MCF 10A (cell line): ENCODE measurements at regions not wholly inside any gene's neighbourhood (a gene's known extent, or its start where the extent isn't known, plus 50 kb on each side); places are given as distances from the start of the nearest gene placed in this dataset.

Experiments used
- BruUV-seq: library from RNA; stranded (reverse); fragments of 400-500 nt; replicated peaks from 2 replicates; lab custom pipeline; 2021; lab: Mats Ljungman, UMichigan
- CTCF ChIA-PET: fragments of 300-600 bp; sonication (Branson Sonifier 250); formaldehyde crosslinking; extraction: SDS; loops from one replicate; lab custom pipeline; 2021; ENCODE audit warnings: antibody characterized with exemption, inconsistent platforms; lab: Yijun Ruan, JAX
- POLR2A ChIA-PET: fragments of 300-600, 350-650 bp; sonication (Branson Sonifier 250); formaldehyde crosslinking; extraction: SDS; loops from one replicate; lab custom pipeline; 2020; ENCODE audit warnings: antibody characterized with exemption, inconsistent platforms; lab: Yijun Ruan, JAX
- DNase-seq: peaks from one replicate; pipeline ENCODE4 v3.0.0-alpha.2; 2018; ENCODE audit not compliant: unreplicated experiment
- H3K27ac Mint-ChIP-seq: one replicate; pipeline ENCODE4 v1.8.0; 2022; ENCODE audit warnings: mild to moderate bottlenecking, low read depth, mixed read lengths; ENCODE audit not compliant: unreplicated experiment
- H3K27me3 Mint-ChIP-seq: one replicate; pipeline ENCODE4 v1.8.0; 2022; ENCODE audit warnings: mixed read lengths; ENCODE audit not compliant: insufficient read depth, unreplicated experiment
- H3K36me3 Mint-ChIP-seq: one replicate; pipeline ENCODE4 v1.8.0; 2022; ENCODE audit warnings: mild to moderate bottlenecking, moderate library complexity, mixed read lengths; ENCODE audit not compliant: insufficient read depth, unreplicated experiment
- H3K4me1 Mint-ChIP-seq: one replicate; pipeline ENCODE4 v1.8.0; 2022; ENCODE audit warnings: mixed read lengths; ENCODE audit not compliant: insufficient read depth, unreplicated experiment
- H3K4me3 Mint-ChIP-seq: one replicate; pipeline ENCODE4 v1.8.0; 2022; ENCODE audit warnings: mild to moderate bottlenecking, moderate library complexity, mixed read lengths; ENCODE audit not compliant: unreplicated experiment
- H3K9me3 Mint-ChIP-seq: one replicate; pipeline ENCODE4 v1.8.0; 2022; ENCODE audit warnings: mixed read lengths; ENCODE audit not compliant: unreplicated experiment
- CTCF ChIP-seq: fragments of 200-600 bp; IDR thresholded peaks from one replicate; pipeline ENCODE4 v1.8.0; 2022; ENCODE audit warnings: antibody characterized with exemption, mild to moderate bottlenecking; ENCODE audit not compliant: unreplicated experiment
- intact Hi-C: fragments of 100-400 bp; cut with micrococcal nuclease; formaldehyde crosslinking; loops from 2 replicates; pipeline ENCODE4 v1.14.1; 2022

DNA sequence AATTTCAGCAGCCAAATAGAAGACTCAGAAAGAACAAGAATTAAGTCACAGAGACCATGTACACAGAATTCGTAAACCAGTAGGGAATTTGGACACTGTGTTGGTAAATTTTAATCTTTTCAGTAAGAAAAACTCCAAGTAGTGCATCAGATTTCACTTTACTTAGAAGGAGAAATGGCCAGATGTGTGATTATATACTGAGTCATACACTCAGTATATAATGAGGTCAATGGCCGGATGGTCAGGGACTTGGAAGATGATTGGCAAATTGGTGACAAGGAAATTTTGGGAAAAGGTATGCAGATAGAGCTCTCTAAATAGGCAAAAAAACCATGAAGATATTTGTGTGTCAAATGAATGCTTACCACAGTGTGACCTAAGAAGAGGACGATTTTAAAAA, 399.8 kb upstream of the LRRC7 start:
- Mint-ChIP-seq H3K4me3 (no peak overlapping the region), H3K4me1 (peaks cover 10% of the 10 kb centered on the region), H3K27me3 (no peaks in the 10 kb centered on the region), H3K27ac (no peak overlapping the region), H3K9me3 (peaks cover 7% of the 10 kb centered on the region), H3K36me3 (no peaks in the 10 kb centered on the region)
- ChIA-PET POLR2A (no interaction called here), CTCF (interaction anchor here (0.6 to 0.8 kb wide), 2 partner anchors 27 to 1408 kb away, joined by 3 read pairs; no protein-coding TSS in a partner anchor)
- no peak for DNase-seq
- no TSS peak for BruUV-seq
- intact Hi-C loops: no loop called here
- TF ChIP-seq CTCF: no peak

- ChIA-PET POLR2A (no interaction called here), CTCF (no interaction called here)
- DNase-seq: no peak
- peaks cover 1% of the 10 kb centered on the region for H3K9me3 Mint-ChIP-seq
- H3K27me3 Mint-ChIP-seq: no peaks in the 10 kb centered on the region
- no peaks in the 10 kb centered on the region for H3K36me3 Mint-ChIP-seq
- peaks cover 10% of the 10 kb centered on the region for H3K4me1 Mint-ChIP-seq
- intact Hi-C loops: no loop called here
- H3K27ac Mint-ChIP-seq: no peak overlapping the region
- no peak for TF ChIP-seq CTCF
- no peak overlapping the region for H3K4me3 Mint-ChIP-seq
- BruUV-seq: no TSS peak
Measured at GRCh38 chr1:69171248-69171647, 396.5 kb upstream of the LRRC7 start.

GRCh38 chr1:69172003-69173000, 395.4 kb upstream of the LRRC7 start:
- no peaks in the 10 kb centered on the region for H3K9me3 Mint-ChIP-seq
- no peak for TF ChIP-seq CTCF
- no peak for DNase-seq
- H3K4me3 Mint-ChIP-seq: no peak overlapping the region
- intact Hi-C loops: no loop called here
- POLR2A ChIA-PET: interaction anchor here (1.1 kb wide), 1 partner anchor 16 kb away, joined by 4 read pairs; no protein-coding TSS in a partner anchor
- H3K36me3 Mint-ChIP-seq: no peaks in the 10 kb centered on the region
- CTCF ChIA-PET: interaction anchor here (0.7 kb wide), 1 partner anchor 1225 kb away, joined by 3 read pairs; no protein-coding TSS in a partner anchor
- H3K27ac Mint-ChIP-seq: no peak overlapping the region
- peaks cover 10% of the 10 kb centered on the region for H3K4me1 Mint-ChIP-seq
- no TSS peak for BruUV-seq
- H3K27me3 Mint-ChIP-seq: no peaks in the 10 kb centered on the region

DNA sequence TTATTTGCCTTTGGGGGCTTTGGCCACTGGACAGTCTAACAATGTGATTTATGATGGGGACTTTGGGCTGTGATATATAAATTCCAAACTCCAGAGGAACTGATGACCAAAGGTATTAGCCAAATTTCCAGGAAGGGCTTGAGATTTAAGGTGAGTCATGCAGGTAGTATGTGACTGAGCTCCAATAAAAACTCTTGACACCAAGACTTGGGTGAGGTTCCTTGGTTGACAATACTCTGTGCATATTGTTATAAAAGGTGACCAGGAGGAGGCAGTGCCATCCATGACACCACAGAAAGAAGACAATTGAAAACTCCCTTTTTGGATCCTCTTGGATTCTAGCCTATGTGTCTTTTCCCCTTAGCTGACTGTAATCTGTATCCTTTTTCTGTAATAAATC, 392.7 kb upstream of the LRRC7 start:
- Mint-ChIP-seq H3K4me3 (no peak overlapping the region), H3K36me3 (no peaks in the 10 kb centered on the region), H3K9me3 (no peaks in the 10 kb centered on the region), H3K27me3 (no peaks in the 10 kb centered on the region), H3K4me1 (peaks cover 10% of the 10 kb centered on the region), H3K27ac (no peak overlapping the region)
- ChIA-PET POLR2A (no interaction called here), CTCF (interaction anchor here (0.6 to 1.2 kb wide), 3 partner anchors 9 to 526 kb away, joined by 3 to 4 read pairs (median 3); no protein-coding TSS in a partner anchor)
- intact Hi-C loops: no loop called here
- no peak for TF ChIP-seq CTCF
- BruUV-seq: no TSS peak
- DNase-seq: no peak
